H1 (cell line): ENCODE measurements at regions not wholly inside any gene's neighbourhood (a gene's known extent, or its start where the extent isn't known, plus 50 kb on each side); places are given as distances from the start of the nearest gene placed in this dataset.

Source experiments
- CTCF ChIA-PET: fragments of 300-600 bp; sonication (Branson Sonifier 250); formaldehyde crosslinking; loops from one replicate; lab custom pipeline; 2021; ENCODE audit not compliant: partially characterized antibody; lab: Charles Lee
- POLR2A ChIA-PET: fragments of 300-600 bp; sonication (Branson Sonifier 250); formaldehyde crosslinking; loops from one replicate; lab custom pipeline; 2021; ENCODE audit warnings: inconsistent platforms; ENCODE audit not compliant: partially characterized antibody; lab: Charles Lee
- DNase-seq, 2 experiments: peaks; one replicate each; pipeline versions ENCODE4 v3.0.0 to v3.0.0-alpha.2; 2010 to 2022; ENCODE audit warnings: low spot score in 2 of 2, low read depth in 1 of 2, mixed read lengths in 1 of 2
- FAIRE-seq: peaks from 2 replicates; lab custom pipeline; 2011; peaks lifted over from hg19 to GRCh38; lab: Jason Lieb, UNC
- H2AFZ ChIP-seq: 2 replicates; pipeline ENCODE4 v1.8.1; 2012; ENCODE audit warnings: low read length, inconsistent platforms
- H2AK5ac ChIP-seq: 2 replicates; pipeline ENCODE4 v1.6.1; 2013; ENCODE audit warnings: low read depth, low read length
- H2BK120ac ChIP-seq: replicated peaks from 2 replicates; pipeline ENCODE3; 2013; ENCODE audit warnings: low read depth, low read length, inconsistent platforms
- H2BK12ac ChIP-seq: 2 replicates; pipeline ENCODE4 v1.6.1; 2013; ENCODE audit warnings: low read depth, low read length
- H2BK15ac ChIP-seq: 2 replicates; pipeline ENCODE4 v1.6.1; 2013; ENCODE audit warnings: low read length
- H2BK20ac ChIP-seq: 2 replicates; pipeline ENCODE4 v1.6.1; 2013; ENCODE audit warnings: low read length
- H2BK5ac ChIP-seq: 2 replicates; pipeline ENCODE4 v1.6.1; 2013; ENCODE audit warnings: low read depth, low read length
- H3K14ac ChIP-seq: 2 replicates; pipeline ENCODE4 v1.6.1; 2013; ENCODE audit warnings: inconsistent platforms; ENCODE audit not compliant: insufficient read length
- H3K18ac ChIP-seq: 2 replicates; pipeline ENCODE4 v1.6.1; 2013; ENCODE audit warnings: low read length; ENCODE audit errors: extremely low read depth
- H3K23ac ChIP-seq: 2 replicates; pipeline ENCODE4 v1.6.1; 2013; ENCODE audit warnings: inconsistent platforms; ENCODE audit not compliant: insufficient read length
- H3K23me2 ChIP-seq: 2 replicates; pipeline ENCODE4 v1.6.1; 2013; ENCODE audit warnings: low read depth, low read length
- H3K27ac ChIP-seq: 2 replicates; pipeline ENCODE4 v1.6.1; 2011; ENCODE audit warnings: low read depth, low read length, inconsistent platforms
- H3K27me3 ChIP-seq, 4 experiments: replicated peaks in 1 of 4; 1 replicate in 1 of 4; 2 replicates in 3 of 4; pipeline versions ENCODE4 v1.6.1 to v1.8.1; 2011 to 2013; ENCODE audit warnings: low read length in 3 of 4, mild to moderate bottlenecking in 3 of 4, inconsistent platforms in 2 of 4, mixed read lengths in 2 of 4, moderate library complexity in 1 of 4; ENCODE audit not compliant: control insufficient read depth in 3 of 4, insufficient read depth in 3 of 4; ENCODE audit errors: extremely low read depth in 1 of 4
- H3K36me3 ChIP-seq, 4 experiments: 2 replicates each; pipeline versions ENCODE4 v1.6.1 to v1.8.1; 2011 to 2013; ENCODE audit warnings: mild to moderate bottlenecking in 4 of 4, low read length in 3 of 4, moderate library complexity in 2 of 4, control low read depth in 1 of 4, inconsistent platforms in 1 of 4; ENCODE audit not compliant: insufficient read depth in 4 of 4, control insufficient read depth in 2 of 4
- H3K4ac ChIP-seq: replicated peaks from 2 replicates; pipeline ENCODE3; 2013; ENCODE audit warnings: low read length, low read depth, mixed read lengths, inconsistent platforms; ENCODE audit not compliant: insufficient read length
- H3K4me1 ChIP-seq, 4 experiments: replicated peaks in 1 of 4; 1 replicate in 1 of 4; 2 replicates in 3 of 4; pipeline versions ENCODE4 v1.6.1 to v1.8.1; 2011 to 2013; ENCODE audit warnings: low read length in 3 of 4, inconsistent platforms in 2 of 4, mixed read lengths in 1 of 4; ENCODE audit not compliant: insufficient read depth in 4 of 4, control insufficient read depth in 3 of 4
- H3K4me2 ChIP-seq, 2 experiments: 2 replicates each; pipeline versions ENCODE4 v1.6.1 to v1.8.1; 2011 to 2013; ENCODE audit warnings: low read depth in 2 of 2, low read length in 2 of 2, control low read depth in 1 of 2, inconsistent platforms in 1 of 2, mild to moderate bottlenecking in 1 of 2; ENCODE audit not compliant: insufficient read depth in 1 of 2
- H3K4me3 ChIP-seq, 4 experiments: fragments of 200-600, 300-600 bp in 1 of 4; sonication (generic), shearing (Covaris generic), sonication (Bioruptor Twin) in 1 of 4; 2 replicates each; pipeline versions ENCODE4 v1.5.1 to v1.8.1; 2011 to 2016; ENCODE audit warnings: low read length in 4 of 4, low read depth in 3 of 4, control low read depth in 2 of 4, inconsistent platforms in 2 of 4, mild to moderate bottlenecking in 2 of 4, mixed read lengths in 1 of 4, moderate library complexity in 1 of 4; ENCODE audit not compliant: insufficient read depth in 2 of 4; ENCODE audit errors: extremely low read depth in 1 of 4
- H3K56ac ChIP-seq: replicated peaks from 2 replicates; pipeline ENCODE3; 2013; ENCODE audit warnings: low read depth, mild to moderate bottlenecking, mixed read lengths, low read length, inconsistent platforms; ENCODE audit not compliant: insufficient read length
- H3K79me1 ChIP-seq: 2 replicates; pipeline ENCODE4 v1.6.1; 2013; ENCODE audit warnings: low read depth, low read length, control low read depth
- H3K79me2 ChIP-seq, 2 experiments: 2 replicates each; pipeline versions ENCODE4 v1.6.1 to v1.8.1; 2012 to 2013; ENCODE audit warnings: low read length in 2 of 2, mild to moderate bottlenecking in 2 of 2, inconsistent platforms in 1 of 2; ENCODE audit not compliant: insufficient read depth in 2 of 2, control insufficient read depth in 1 of 2
- H3K9ac ChIP-seq, 4 experiments: replicated peaks in 1 of 4; 1 replicate in 1 of 4; 2 replicates in 3 of 4; pipeline versions ENCODE4 v1.6.1 to v1.8.1; 2011 to 2013; ENCODE audit warnings: low read depth in 3 of 4, low read length in 3 of 4, control low read depth in 2 of 4, mild to moderate bottlenecking in 2 of 4, moderate library complexity in 2 of 4, inconsistent platforms in 1 of 4; ENCODE audit errors: extremely low read depth in 1 of 4
- H3K9me3 ChIP-seq, 2 experiments: 2 replicates each; pipeline versions ENCODE4 v1.6.1 to v1.8.1; 2012 to 2013; ENCODE audit warnings: mild to moderate bottlenecking in 2 of 2, moderate library complexity in 2 of 2, control low read depth in 1 of 2, inconsistent platforms in 1 of 2, low read depth in 1 of 2, low read length in 1 of 2, mixed read lengths in 1 of 2; ENCODE audit not compliant: insufficient read depth in 2 of 2
- H4K20me1 ChIP-seq, 2 experiments: replicated peaks in 1 of 2; 2 replicates each; pipeline versions ENCODE3 to v1.8.1; 2011 to 2013; ENCODE audit warnings: inconsistent platforms in 2 of 2, low read length in 2 of 2, mild to moderate bottlenecking in 1 of 2; ENCODE audit not compliant: insufficient read depth in 2 of 2, control insufficient read depth in 1 of 2
- H4K5ac ChIP-seq: 2 replicates; pipeline ENCODE4 v1.6.1; 2013; ENCODE audit warnings: low read length, low read depth, mixed read lengths, inconsistent platforms; ENCODE audit not compliant: insufficient read length
- H4K8ac ChIP-seq: 2 replicates; pipeline ENCODE4 v1.8.0; 2013; ENCODE audit warnings: mild to moderate bottlenecking, moderate library complexity, low read length, inconsistent platforms; ENCODE audit not compliant: insufficient read depth; ENCODE audit errors: extremely low read depth
- H4K91ac ChIP-seq: replicated peaks from 2 replicates; pipeline ENCODE3; 2013; ENCODE audit warnings: low read length, mixed read lengths, inconsistent platforms; ENCODE audit not compliant: insufficient read length
- CHD2 ChIP-seq: IDR thresholded peaks from 2 replicates; pipeline ENCODE4 v1.6.1; 2012; ENCODE audit warnings: low read length, improper control_type of control experiment
- E2F6 ChIP-seq: IDR thresholded peaks from 2 replicates; pipeline ENCODE4 v1.6.1; 2012; ENCODE audit warnings: inconsistent platforms
- JUN ChIP-seq: IDR thresholded peaks from 2 replicates; pipeline ENCODE4 v1.6.1; 2011; ENCODE audit warnings: low read depth, mild to moderate bottlenecking, improper control_type of control experiment, low read length
- NANOG ChIP-seq: IDR thresholded peaks from 2 replicates; pipeline ENCODE4 v1.6.1; 2011; ENCODE audit warnings: low read length, low read depth, mild to moderate bottlenecking, inconsistent platforms; ENCODE audit not compliant: insufficient read depth, poor library complexity, severe bottlenecking
- WGBS, 2 experiments: shearing (Covaris generic) in 1 of 2; methylation state at CpG; one replicate each; pipeline versions ENCODE4 v1.1.6 to v1.1.7; 2013 to 2015; ENCODE audit warnings: low lambda C conversion rate in 2 of 2, mixed read lengths in 2 of 2, inconsistent platforms in 1 of 2, low coverage in 1 of 2, missing lambda C conversion rate in 1 of 2; ENCODE audit not compliant: insufficient replicate concordance in 2 of 2, insufficient coverage in 1 of 2, insufficient read length in 1 of 2; ENCODE audit errors: extremely low coverage in 1 of 2, missing lambda C conversion rate in 1 of 2; 5-methylcytosine and 5-hydroxymethylcytosine counted together
- TF ChIP-seq, protein P1 (sequence below): IDR thresholded peaks from 2 replicates; pipeline ENCODE4 v1.6.1; 2011; ENCODE audit warnings: low read length, improper control_type of control experiment

- Histone ChIP-seq H2BK20ac (no peak overlapping the region), H3K79me1 (no peaks in the 10 kb centered on the region), H3K9me3 (peaks cover 14 to 15% of the 10 kb centered on the region in 2 experiments; a peak in 3 of 4 replicates), H3K27me3 (peaks cover 0 to 2% (median under 1%) of the 10 kb centered on the region in 4 experiments; a peak in 2 of 7 replicates), H3K4me1 (peaks cover 0 to 12% (median 8%) of the 10 kb centered on the region in 4 experiments; a peak in 6 of 7 replicates), H3K36me3 (no peaks in the 10 kb centered on the region), H3K27ac (no peak overlapping the region), H3K79me2 (no peaks in the 10 kb centered on the region), H3K23ac (no peak overlapping the region), H3K14ac (no peak overlapping the region), H3K4me3 (no peak overlapping the region), H3K4me2 (no peak overlapping the region), H4K20me1 (no peaks in the 10 kb centered on the region), H4K5ac (no peak overlapping the region), H3K9ac (no peak overlapping the region), H4K91ac (no peak overlapping the region), H3K4ac (no peak overlapping the region), H2BK15ac (no peak overlapping the region), H2BK120ac (no peak overlapping the region), H2BK12ac (no peak overlapping the region), H2AK5ac (no peak overlapping the region), H4K8ac (no peak overlapping the region), H2AFZ (no peak overlapping the region), H3K56ac (no peak overlapping the region), H2BK5ac (no peak overlapping the region), H3K18ac (no peak overlapping the region), H3K23me2 (peaks cover 2% of the 10 kb centered on the region; the same call in 1 of the 2 replicates)
- DNase-seq (peak in 1 of 2 experiments; percentile 29), FAIRE-seq (no peak)
- TF ChIP-seq E2F6: no peak
- no peak for TF ChIP-seq NANOG
- TF ChIP-seq, protein P1, sequence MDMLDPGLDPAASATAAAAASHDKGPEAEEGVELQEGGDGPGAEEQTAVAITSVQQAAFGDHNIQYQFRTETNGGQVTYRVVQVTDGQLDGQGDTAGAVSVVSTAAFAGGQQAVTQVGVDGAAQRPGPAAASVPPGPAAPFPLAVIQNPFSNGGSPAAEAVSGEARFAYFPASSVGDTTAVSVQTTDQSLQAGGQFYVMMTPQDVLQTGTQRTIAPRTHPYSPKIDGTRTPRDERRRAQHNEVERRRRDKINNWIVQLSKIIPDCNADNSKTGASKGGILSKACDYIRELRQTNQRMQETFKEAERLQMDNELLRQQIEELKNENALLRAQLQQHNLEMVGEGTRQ: no peak
- TF ChIP-seq JUN: no peak
- TF ChIP-seq CHD2: no peak
- POLR2A ChIA-PET: no interaction called here
- 86% methylated on average over 21 of the region's 21 CpGs; no CpG with 5 or more reads in 1 of the 2 experiments for WGBS, 2 experiments
- CTCF ChIA-PET: interaction anchor here (0.7 to 2.7 kb wide), 4 partner anchors 17 to 52 kb away, joined by 3 to 11 read pairs (median 5); no protein-coding TSS in a partner anchor
Measured at GRCh38 chr5:1720396-1721110, 79.1 kb downstream of the MRPL36 start.
